IMR-90 (cell line): ENCODE measurements at regions not wholly inside any gene's neighbourhood (a gene's known extent, or its start where the extent isn't known, plus 50 kb on each side); places are given as distances from the start of the nearest gene placed in this dataset.

ENCODE experiments used
- ATAC-seq: fragments of 200-7000 bp; cut with Tn5 transposase; 2 replicates; pipeline ENCODE4 v1.9.1; 2020; ENCODE audit warnings: low read depth, mild to moderate bottlenecking, moderate library complexity
- BruUV-seq: library from RNA; stranded (reverse); fragments of 400-500 nt; replicated peaks from 2 replicates; lab custom pipeline; 2021; lab: Mats Ljungman, UMichigan
- CTCF ChIA-PET: fragments of 300-600 bp; formaldehyde crosslinking; extraction: SDS; loops from one replicate; lab custom pipeline; 2021; ENCODE audit warnings: antibody characterized with exemption; lab: Yijun Ruan, JAX
- POLR2A ChIA-PET: fragments of 300-600 bp; sonication (Branson Sonifier 250); formaldehyde crosslinking; loops from one replicate; lab custom pipeline; 2022; ENCODE audit warnings: antibody characterized with exemption; ENCODE audit not compliant: unreplicated experiment; lab: Charles Lee
- DNase-seq: peaks from one replicate; pipeline ENCODE4 v3.0.0; 2013
- H2AFZ ChIP-seq: replicated peaks from 2 replicates; pipeline ENCODE3; 2013; ENCODE audit warnings: low read length, mild to moderate bottlenecking; ENCODE audit not compliant: poor library complexity
- H2AK5ac ChIP-seq: 2 replicates; pipeline ENCODE4 v1.6.1; 2013; ENCODE audit warnings: low read depth, low read length, inconsistent platforms
- H2AK9ac ChIP-seq: replicated peaks from 2 replicates; pipeline ENCODE3; 2013; ENCODE audit warnings: mild to moderate bottlenecking, low read depth, low read length, moderate library complexity; ENCODE audit not compliant: poor library complexity
- H2BK120ac ChIP-seq: 2 replicates; pipeline ENCODE4 v1.6.1; 2013; ENCODE audit warnings: low read depth, low read length, inconsistent platforms
- H2BK15ac ChIP-seq: 3 replicates; pipeline ENCODE4 v1.6.1; 2013; ENCODE audit warnings: low read depth, low read length, inconsistent platforms
- H2BK20ac ChIP-seq: 2 replicates; pipeline ENCODE4 v1.6.1; 2013; ENCODE audit warnings: low read depth, mild to moderate bottlenecking, inconsistent platforms, low read length, moderate library complexity
- H2BK5ac ChIP-seq: 2 replicates; pipeline ENCODE4 v1.6.1; 2013; ENCODE audit warnings: mild to moderate bottlenecking, low read depth, low read length, inconsistent platforms; ENCODE audit not compliant: poor library complexity, severe bottlenecking
- H3K14ac ChIP-seq: replicated peaks from 2 replicates; pipeline ENCODE4 v1.6.1; 2013; ENCODE audit warnings: low read depth, low read length, inconsistent platforms
- H3K18ac ChIP-seq: 2 replicates; pipeline ENCODE4 v1.6.1; 2013; ENCODE audit warnings: low read depth, low read length, control low read depth
- H3K23ac ChIP-seq: 2 replicates; pipeline ENCODE4 v1.6.1; 2013; ENCODE audit warnings: low read depth, low read length, inconsistent platforms
- H3K27ac ChIP-seq: 2 replicates; pipeline ENCODE4 v1.5.1; 2013; ENCODE audit warnings: mild to moderate bottlenecking, control low read depth, low read length; ENCODE audit not compliant: insufficient read depth
- H3K27me3 ChIP-seq: 2 replicates; pipeline ENCODE4 v1.6.1; 2013; ENCODE audit warnings: low read length; ENCODE audit not compliant: control insufficient read depth, insufficient read depth
- H3K36me3 ChIP-seq: 2 replicates; pipeline ENCODE4 v1.6.1; 2013; ENCODE audit warnings: low read length, mixed read lengths; ENCODE audit not compliant: control insufficient read depth, insufficient read depth
- H3K4ac ChIP-seq: 2 replicates; pipeline ENCODE4 v1.6.1; 2013; ENCODE audit warnings: low read depth, low read length, inconsistent platforms
- H3K4me1 ChIP-seq: 2 replicates; pipeline ENCODE4 v1.6.1; 2013; ENCODE audit warnings: low read length, mixed read lengths; ENCODE audit not compliant: control insufficient read depth, insufficient read depth
- H3K4me2 ChIP-seq: 2 replicates; pipeline ENCODE4 v1.6.1; 2013; ENCODE audit warnings: low read depth, mild to moderate bottlenecking, control low read depth, low read length, moderate library complexity
- H3K4me3 ChIP-seq: 2 replicates; pipeline ENCODE4 v1.5.1; 2013; ENCODE audit warnings: low read depth, mild to moderate bottlenecking, control low read depth, low read length, moderate library complexity; ENCODE audit not compliant: insufficient read depth
- H3K56ac ChIP-seq: 2 replicates; pipeline ENCODE4 v1.6.1; 2013; ENCODE audit warnings: low read length, inconsistent platforms; ENCODE audit not compliant: insufficient read depth; ENCODE audit errors: extremely low read depth
- H3K79me1 ChIP-seq, 2 experiments: 2 replicates each; pipeline ENCODE4 v1.6.1; 2013; ENCODE audit warnings: low read length in 2 of 2, inconsistent platforms in 1 of 2, low read depth in 1 of 2
- H3K9ac ChIP-seq: 2 replicates; pipeline ENCODE4 v1.6.1; 2013; ENCODE audit warnings: low read depth, low read length, control low read depth
- H3K9me1 ChIP-seq: 2 replicates; pipeline ENCODE4 v1.6.1; 2013; ENCODE audit warnings: low read length, inconsistent platforms; ENCODE audit not compliant: insufficient read depth
- H3K9me3 ChIP-seq: 2 replicates; pipeline ENCODE4 v1.6.1; 2013; ENCODE audit warnings: low read length; ENCODE audit not compliant: control insufficient read depth, insufficient read depth
- H4K20me1 ChIP-seq: 2 replicates; pipeline ENCODE4 v1.6.1; 2013; ENCODE audit warnings: low read length, inconsistent platforms; ENCODE audit not compliant: insufficient read depth
- H4K5ac ChIP-seq: 2 replicates; pipeline ENCODE4 v1.6.1; 2013; ENCODE audit warnings: mild to moderate bottlenecking, low read depth, low read length, control low read depth
- H4K8ac ChIP-seq, 2 experiments: 2 replicates each; pipeline ENCODE4 v1.6.1; 2013; ENCODE audit warnings: low read depth in 2 of 2, low read length in 2 of 2, control low read depth in 1 of 2, inconsistent platforms in 1 of 2
- H4K91ac ChIP-seq: 2 replicates; pipeline ENCODE4 v1.6.1; 2013; ENCODE audit warnings: low read depth, low read length, inconsistent platforms; ENCODE audit not compliant: insufficient read depth
- CEBPB ChIP-seq: IDR thresholded peaks from 2 replicates; pipeline ENCODE4 v1.6.1; 2012; ENCODE audit warnings: low read depth, low read length, improper control_type of control experiment
- CHD1 ChIP-seq: IDR thresholded peaks from 2 replicates; pipeline ENCODE4 v1.6.1; 2012; ENCODE audit warnings: low read depth, low read length, improper control_type of control experiment
- ELK1 ChIP-seq: fragments of 150-350 bp; IDR thresholded peaks from 2 replicates; pipeline ENCODE4 v1.6.1; 2016; ENCODE audit warnings: low read depth, mild to moderate bottlenecking, low read length, moderate library complexity, borderline replicate concordance
- FOS ChIP-seq: fragments of 150-350 bp; IDR thresholded peaks from 2 replicates; pipeline ENCODE4 v1.6.1; 2016; ENCODE audit warnings: low read depth, low read length
- MAFK ChIP-seq: IDR thresholded peaks from 2 replicates; pipeline ENCODE4 v1.6.1; 2012; ENCODE audit warnings: low read depth, low read length, improper control_type of control experiment
- MAZ ChIP-seq: IDR thresholded peaks from 2 replicates; pipeline ENCODE4 v1.6.1; 2012; ENCODE audit warnings: low read depth, mild to moderate bottlenecking, low read length, improper control_type of control experiment, moderate library complexity, borderline replicate concordance
- MXI1 ChIP-seq: IDR thresholded peaks from 2 replicates; pipeline ENCODE4 v1.6.1; 2012; ENCODE audit warnings: low read depth, mild to moderate bottlenecking, low read length, moderate library complexity, borderline replicate concordance
- NFE2L2 ChIP-seq: fragments of 150-350 bp; IDR thresholded peaks from 2 replicates; pipeline ENCODE4 v1.6.1; 2016; ENCODE audit warnings: low read depth, mild to moderate bottlenecking, low read length
- POLR2A ChIP-seq: IDR thresholded peaks from 2 replicates; pipeline ENCODE4 v1.6.1; 2012; ENCODE audit warnings: mild to moderate bottlenecking, low read depth, low read length
- RAD21 ChIP-seq: IDR thresholded peaks from 2 replicates; pipeline ENCODE4 v1.6.1; 2012; ENCODE audit warnings: low read length, improper control_type of control experiment
- RCOR1 ChIP-seq: IDR thresholded peaks from 2 replicates; pipeline ENCODE4 v1.6.1; 2012; ENCODE audit warnings: mild to moderate bottlenecking, low read length, improper control_type of control experiment; ENCODE audit not compliant: insufficient replicate concordance
- RFX5 ChIP-seq: IDR thresholded peaks from 2 replicates; pipeline ENCODE4 v1.8.0; 2012; ENCODE audit warnings: low read depth, mild to moderate bottlenecking, low read length, moderate library complexity
- USF2 ChIP-seq: fragments of 150-350 bp; IDR thresholded peaks from 2 replicates; pipeline ENCODE4 v1.6.1; 2017; ENCODE audit warnings: mild to moderate bottlenecking, antibody characterized with exemption, low read length, low read depth
- WGBS, 2 experiments: methylation state at CpG; one replicate each; pipeline versions ENCODE4 v1.1.5 to v1.1.7; 2013; ENCODE audit warnings: missing lambda C conversion rate in 2 of 2; ENCODE audit not compliant: insufficient read length in 1 of 2; ENCODE audit errors: extremely low coverage in 2 of 2; 5-methylcytosine and 5-hydroxymethylcytosine counted together
- dilution Hi-C: fragments of 300-500 bp; cut with HindIII; formaldehyde crosslinking; loops from one replicate; pipeline ENCODE4 v1.14.3; 2018; ENCODE audit warnings: low sequenced_read_pairs; ENCODE audit not compliant: unreplicated experiment
- in situ Hi-C: fragments of 300-500 bp; cut with MboI; formaldehyde crosslinking; loops from 3 replicates; pipeline ENCODE4 v1.14.3; 2019; ENCODE audit warnings: low sequenced_read_pairs, inconsistent platforms, mixed read lengths
- intact Hi-C: fragments of 100-400 bp; cut with micrococcal nuclease; formaldehyde crosslinking; loops from 2 replicates; pipeline ENCODE4 v1.10.0; 2022

- Histone ChIP-seq H2BK20ac (no peak overlapping the region), H3K9me1 (no peaks in the 10 kb centered on the region), H3K4me3 (no peak overlapping the region), H3K56ac (no peak overlapping the region), H2BK120ac (no peak overlapping the region), H4K91ac (no peak overlapping the region), H2BK15ac (no peak overlapping the region), H4K8ac (no peak overlapping the region), H2AK9ac (no peak overlapping the region), H2AK5ac (no peak overlapping the region), H3K14ac (no peak overlapping the region), H3K79me1 (no peaks in the 10 kb centered on the region), H3K23ac (no peak overlapping the region), H4K5ac (no peak overlapping the region), H3K18ac (no peak overlapping the region), H3K4me1 (no peaks in the 10 kb centered on the region), H4K20me1 (no peaks in the 10 kb centered on the region), H3K4me2 (no peak overlapping the region), H3K27ac (no peak overlapping the region), H3K9me3 (peaks cover 7% of the 10 kb centered on the region), H3K27me3 (no peaks in the 10 kb centered on the region), H2AFZ (no peak overlapping the region), H3K36me3 (no peaks in the 10 kb centered on the region), H3K4ac (no peak overlapping the region), H3K9ac (no peak overlapping the region), H2BK5ac (no peak overlapping the region)
- WGBS, 2 experiments, result no CpG with 5 or more reads among the region's 1 CpG
- ATAC-seq (no peak), DNase-seq (no peak)
- intact Hi-C loops, result no loop called here
- ChIA-PET CTCF (no interaction called here), POLR2A (no interaction called here)
- dilution Hi-C loops, result no loop called here
- in situ Hi-C loops, result no loop called here
- TF ChIP-seq FOS (no peak), CEBPB (no peak), USF2 (no peak), CHD1 (no peak), ELK1 (no peak), MXI1 (no peak), RCOR1 (no peak), MAFK (no peak), RAD21 (no peak), RFX5 (no peak), MAZ (no peak), NFE2L2 (no peak), POLR2A (no peak)
- BruUV-seq, result no TSS peak
Observed at GRCh38 chr2:153115141-153115540, 363.4 kb downstream of the RPRM start.
